HG03439 (cell line): ENCODE measurements at regions not wholly inside any gene's neighbourhood (a gene's known extent, or its start where the extent isn't known, plus 50 kb on each side); places are given as distances from the start of the nearest gene placed in this dataset.

Experiments
- ATAC-seq: cut with Tn5 transposase; IDR thresholded peaks from one replicate; pipeline ENCODE4 v1.9.1; 2021; ENCODE audit warnings: mild to moderate bottlenecking, moderate library complexity; ENCODE audit not compliant: unreplicated experiment

DNA sequence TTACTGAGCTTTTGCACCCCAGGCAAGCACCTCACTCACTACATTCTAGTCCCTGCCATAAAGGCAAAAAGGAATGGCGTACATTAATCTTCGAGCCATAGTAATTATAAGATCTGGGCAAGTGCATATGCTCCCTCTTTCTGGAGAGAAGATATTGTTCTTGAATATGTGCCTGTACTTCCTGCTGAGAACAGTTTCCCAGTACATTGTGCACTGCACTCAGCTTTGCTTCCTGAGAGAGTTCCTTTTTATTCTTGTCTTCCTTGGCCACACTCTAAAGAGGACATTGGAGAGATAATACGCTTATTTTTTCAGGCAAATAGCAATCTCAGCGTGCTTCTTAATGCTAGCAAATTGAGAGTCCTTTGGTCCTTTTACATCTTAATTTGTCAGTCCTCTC lies 909.0 kb upstream of the PCDH10 start:
- no peak for ATAC-seq

DNA sequence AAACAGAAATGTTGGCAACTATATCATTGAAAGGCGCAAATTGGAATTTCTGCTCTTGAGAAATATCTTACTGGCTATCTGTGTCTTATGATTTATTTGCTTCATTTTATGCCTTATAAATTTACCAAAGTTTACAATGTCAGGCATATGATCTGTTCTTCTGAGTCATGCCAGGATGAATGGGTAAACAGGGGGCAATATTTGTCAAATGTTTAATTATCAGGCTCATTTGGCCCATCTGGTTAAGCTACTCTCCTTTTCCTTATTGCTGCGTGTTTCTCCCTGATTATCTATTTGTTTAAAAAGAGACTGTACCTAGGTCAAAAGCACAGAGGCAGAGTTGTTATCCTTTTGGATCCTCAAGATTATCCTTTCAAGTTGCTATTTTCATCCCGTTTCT lies 903.8 kb upstream of the PCDH10 start:
- no peak for ATAC-seq

DNA sequence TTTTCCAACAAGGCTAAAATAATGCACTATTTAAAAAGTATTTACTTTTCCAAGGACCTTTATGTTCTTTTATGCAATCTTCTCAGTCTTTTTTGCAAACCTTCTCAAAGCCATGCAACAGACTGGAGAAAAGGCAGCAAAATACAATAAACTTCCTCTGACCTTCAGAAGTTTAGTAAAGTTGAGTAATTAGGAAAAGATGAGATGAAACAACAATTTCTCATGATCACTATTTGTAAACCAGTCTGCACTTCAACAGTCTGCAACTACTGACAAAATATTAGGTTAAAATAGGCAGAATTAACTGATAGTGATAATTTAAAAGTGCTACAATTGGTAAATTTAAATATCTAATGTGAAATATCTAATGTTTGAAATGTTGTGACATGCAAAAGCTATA lies 884.9 kb upstream of the PCDH10 start:
- no peak for ATAC-seq

DNA sequence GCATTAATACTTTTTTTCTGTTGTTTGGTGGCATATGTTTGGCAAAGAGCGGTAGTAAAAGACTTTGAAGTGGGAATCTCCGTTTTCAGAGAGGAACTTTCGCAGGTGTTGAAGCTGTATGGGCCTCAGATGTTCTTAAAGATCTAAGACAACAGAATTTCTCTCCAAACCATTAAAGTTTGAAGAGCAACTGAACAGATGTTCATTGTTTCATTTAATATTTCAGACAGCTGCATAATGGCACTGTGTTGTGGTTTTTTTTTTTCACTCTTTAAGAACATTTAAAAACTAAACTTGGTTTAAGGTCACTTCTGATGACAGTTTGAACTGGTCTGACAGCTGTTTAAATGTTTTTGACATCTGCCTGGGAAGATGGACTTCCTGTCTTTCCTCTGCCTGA lies 882.7 kb upstream of the PCDH10 start:
- no peak for ATAC-seq

DNA sequence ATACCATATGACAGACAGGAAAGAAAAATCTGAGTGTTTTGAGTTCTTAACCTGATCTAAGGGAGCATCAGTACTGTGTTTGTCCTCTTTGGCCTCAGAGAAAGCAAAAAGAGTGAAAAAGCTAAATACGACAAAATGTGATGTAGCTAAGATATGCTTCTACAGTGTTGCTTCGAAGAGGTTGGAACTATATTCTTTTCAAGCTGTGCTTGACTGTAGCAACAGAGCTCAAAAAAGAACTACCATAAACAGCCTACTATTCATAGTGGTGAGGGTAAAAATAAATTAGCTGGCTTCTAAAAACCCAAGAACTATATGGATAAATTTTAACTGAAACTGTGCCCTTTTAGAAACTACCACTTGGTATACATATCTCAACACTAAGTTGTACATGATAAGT lies 881.8 kb upstream of the PCDH10 start:
- no peak for ATAC-seq

DNA sequence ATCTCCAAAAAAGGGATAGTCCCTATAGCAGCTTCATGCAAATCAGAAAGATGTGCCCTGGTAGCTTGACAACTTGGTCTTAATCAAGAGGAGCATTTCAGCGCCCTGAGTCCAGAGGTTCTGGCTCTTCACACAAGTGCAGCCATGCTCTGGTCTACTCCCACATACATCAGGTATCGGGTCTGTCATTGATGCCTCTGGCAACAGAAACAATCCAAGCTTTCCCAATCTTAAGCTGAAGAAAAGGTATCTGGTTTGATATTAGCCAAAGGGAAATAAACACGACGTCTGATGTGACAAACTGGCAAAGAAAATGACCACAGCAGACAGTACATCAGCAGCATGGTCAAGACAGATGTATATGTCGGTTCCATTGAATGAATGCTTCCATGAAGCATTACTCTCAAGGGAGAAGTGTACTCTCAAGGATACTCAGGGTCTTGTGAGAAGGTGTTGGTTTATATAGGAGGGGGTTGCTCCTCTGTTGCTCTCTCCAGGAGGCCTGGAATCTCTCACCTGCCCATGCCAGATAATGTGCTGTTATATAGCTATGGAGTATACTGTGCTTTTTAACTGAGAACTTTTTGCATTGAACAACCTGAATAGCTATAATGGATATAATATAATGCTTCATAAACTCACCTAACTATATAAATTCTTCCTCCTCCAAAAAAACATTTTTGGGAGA lies 879.6 kb upstream of the PCDH10 start:
- ATAC-seq, result no peak

DNA sequence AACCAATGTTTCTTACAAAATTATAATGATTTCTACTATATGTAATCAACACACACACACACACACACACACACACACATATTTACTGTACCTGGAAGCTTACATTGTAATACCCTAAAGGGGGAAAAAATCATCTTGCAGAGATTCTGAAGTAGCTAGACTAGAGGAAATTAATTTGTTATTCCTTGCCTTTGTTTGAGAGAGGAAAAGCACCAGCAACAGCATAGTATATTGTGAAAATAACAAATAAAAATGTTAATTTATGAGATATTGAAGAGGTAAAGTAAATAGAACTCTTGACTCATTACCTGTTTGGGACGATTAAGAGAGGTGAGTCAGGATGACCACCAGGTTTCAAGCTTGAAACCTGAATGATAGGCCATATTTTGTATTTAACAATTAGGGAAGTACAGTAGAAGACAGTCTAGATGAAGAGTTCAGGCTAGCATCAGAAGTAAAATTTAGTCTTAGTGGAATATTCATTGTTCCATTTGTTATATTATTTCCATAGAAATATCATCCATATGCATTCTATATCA lies 873.4 kb upstream of the PCDH10 start:
- no peak for ATAC-seq

DNA sequence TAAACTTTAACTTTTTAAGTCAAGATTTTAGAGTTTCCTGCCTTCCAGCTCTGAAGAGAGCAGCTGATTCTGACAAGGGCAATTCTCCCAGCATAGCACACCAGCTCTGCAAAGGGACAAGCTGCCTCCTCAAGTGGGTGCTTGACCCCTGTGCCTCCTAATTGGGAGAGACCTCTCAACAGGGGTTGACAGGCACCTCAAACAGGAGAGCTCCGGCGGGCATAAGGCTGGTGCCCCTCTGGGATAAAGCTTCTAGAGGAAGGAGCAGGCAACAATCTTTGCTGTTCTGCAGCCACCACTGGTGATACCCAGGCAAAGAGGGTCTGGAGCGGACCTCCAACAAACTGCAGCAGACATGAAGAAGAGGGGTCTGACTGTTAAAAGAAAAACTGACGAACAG lies 872.9 kb upstream of the PCDH10 start:
- no peak for ATAC-seq

DNA sequence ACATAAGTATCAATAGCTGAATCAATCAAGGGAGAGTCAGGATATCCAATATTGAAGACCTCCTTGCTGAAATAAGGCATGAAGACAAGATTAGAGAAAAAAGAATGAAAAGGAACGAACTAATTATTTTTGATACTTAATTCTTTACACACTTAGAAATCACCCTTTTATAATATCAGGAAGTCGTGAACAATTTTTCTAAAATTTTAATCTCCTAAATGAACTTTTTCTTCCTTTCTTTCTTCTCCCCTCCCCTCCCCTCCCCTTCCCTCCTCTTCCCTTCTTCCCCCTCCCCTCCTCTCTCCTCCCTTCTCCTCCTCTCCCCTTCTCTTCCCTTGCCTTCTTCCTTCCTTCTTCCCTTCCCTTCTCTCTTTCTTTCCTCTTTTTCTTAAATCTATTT lies 872.1 kb upstream of the PCDH10 start:
- no peak for ATAC-seq

DNA sequence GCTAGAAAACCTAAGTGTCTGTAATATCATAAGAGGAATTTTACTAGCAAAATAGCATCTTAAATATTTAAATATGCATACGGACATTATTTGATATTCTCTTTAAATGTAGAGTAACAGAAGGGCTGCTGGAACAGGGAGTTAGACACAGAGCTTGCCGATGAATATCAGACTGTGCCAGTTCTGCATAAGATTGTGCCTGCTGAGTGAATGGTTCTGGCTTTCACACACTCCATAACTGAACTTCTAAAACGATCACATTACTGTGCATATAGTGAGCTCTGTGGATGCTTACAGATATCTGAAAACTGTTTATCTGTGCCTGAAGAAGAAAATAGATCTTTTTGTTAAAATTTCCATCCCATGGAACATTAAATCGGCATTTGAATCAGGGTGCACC lies 867.4 kb upstream of the PCDH10 start:
- ATAC-seq, result no peak

DNA sequence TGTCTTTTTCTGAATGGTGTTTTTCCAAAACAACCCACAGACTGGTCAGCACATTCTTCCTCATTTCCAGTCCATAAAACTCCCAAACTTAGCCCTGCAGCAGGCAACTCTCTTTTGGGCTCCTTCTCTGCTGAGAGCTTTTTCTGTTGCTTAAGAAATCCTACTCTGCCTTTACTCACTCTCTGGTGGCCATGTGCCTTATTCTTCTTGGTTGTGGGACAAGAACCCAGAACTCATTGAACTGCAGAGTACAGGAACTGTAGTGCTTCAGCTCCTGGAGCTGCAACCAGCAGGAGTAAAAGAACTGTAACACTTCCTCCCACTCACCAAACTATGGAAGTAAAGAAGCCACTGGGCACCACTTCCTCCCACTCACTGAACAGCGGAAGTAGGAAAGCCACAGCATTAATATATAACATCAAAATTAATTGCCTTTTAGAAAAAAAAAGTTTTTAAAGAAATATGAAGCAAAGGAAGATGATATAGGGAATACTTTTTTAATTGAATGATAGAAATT lies 864.1 kb upstream of the PCDH10 start:
- no peak for ATAC-seq

DNA sequence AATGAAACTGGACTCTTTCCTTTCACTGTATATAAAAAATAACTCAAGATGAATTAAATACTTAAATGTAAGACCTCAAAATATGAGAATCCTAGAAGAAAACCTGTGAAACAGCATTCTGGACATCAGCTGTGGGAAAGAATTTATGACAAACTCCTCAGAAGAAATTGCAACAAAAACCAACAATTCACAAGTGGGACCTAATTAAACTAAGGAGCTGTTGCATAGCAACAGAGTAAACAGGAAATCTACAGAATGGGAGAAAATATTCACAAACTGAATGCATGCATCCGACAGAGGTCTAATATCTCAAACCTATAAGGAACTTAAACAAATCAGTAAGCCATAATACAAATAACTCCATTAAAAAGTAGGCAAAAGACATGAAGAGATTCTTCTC lies 851.7 kb upstream of the PCDH10 start:
- ATAC-seq, result no peak

DNA sequence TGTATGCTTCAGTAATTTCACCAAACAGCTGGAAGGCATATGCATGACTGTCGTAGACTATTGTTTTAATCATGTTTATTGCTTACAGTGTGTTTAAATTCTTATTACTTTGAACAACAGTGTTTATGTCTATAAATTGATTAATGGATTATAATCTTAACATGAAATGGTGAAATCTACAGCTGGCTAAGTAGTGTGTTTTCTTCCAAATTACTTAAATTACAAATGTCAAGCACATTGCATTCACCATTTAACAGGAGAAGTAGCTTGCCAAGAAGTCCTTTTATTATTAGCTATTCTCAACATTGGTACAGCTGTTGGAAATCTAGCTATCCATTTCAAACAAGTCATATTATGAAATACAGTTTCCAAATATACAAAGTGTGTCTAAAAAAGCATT lies 849.3 kb upstream of the PCDH10 start:
- no peak for ATAC-seq

DNA sequence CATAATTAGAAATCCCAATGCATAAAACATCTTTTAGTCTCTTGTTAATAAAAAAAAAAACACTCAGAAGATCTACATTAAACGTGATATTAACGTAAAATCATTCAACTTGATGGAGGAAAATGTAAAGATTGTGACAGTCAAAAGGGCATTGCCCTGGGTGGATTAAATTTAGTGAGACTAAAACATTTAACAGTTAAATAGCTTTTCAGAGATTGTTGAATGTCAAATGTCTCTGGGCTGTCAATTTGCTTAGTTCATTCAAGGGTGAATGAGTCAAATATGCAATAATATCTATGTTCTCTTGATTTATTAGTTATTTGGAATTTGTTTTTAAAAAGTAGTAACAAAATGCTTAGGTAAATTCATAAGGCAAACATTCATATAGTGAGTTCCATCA lies 836.6 kb upstream of the PCDH10 start:
- no peak for ATAC-seq

DNA sequence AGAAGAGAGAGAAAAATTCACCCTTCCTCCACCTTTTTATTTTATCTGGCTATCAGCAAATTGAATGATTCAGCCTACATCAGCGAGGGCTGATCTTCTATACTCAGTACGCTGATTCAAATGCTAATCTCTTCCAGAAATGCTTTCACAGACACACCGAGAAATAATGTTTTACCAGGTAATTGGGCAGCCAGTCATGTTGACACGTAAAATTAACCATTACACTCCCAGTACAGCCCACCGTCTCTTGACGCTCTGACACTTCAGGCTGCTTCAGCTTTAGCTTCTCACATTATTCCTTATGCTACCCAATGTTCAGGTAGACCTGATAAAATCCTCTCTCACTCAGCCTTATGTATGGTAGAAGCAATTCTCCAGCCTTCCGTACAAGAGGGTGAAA lies 835.2 kb upstream of the PCDH10 start:
- no peak for ATAC-seq

DNA sequence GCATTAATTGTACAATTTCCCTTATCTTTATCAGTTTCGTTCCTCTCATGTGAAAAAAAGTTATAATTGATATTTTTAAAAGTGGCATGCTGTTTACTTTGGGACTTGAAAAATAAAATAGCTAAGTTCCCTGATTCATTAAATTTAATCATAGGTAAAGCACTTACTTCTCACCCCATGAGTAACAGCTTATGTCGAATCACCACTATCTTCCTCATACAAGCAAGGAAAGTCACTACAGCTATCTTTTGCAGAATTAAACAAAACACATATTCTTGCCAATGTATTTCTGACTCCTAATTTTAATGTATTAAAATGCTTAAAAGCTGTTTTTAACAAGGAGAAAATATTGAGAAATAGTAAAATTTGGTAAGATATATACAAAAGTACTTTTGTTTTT lies 832.4 kb upstream of the PCDH10 start:
- ATAC-seq, result no peak

DNA sequence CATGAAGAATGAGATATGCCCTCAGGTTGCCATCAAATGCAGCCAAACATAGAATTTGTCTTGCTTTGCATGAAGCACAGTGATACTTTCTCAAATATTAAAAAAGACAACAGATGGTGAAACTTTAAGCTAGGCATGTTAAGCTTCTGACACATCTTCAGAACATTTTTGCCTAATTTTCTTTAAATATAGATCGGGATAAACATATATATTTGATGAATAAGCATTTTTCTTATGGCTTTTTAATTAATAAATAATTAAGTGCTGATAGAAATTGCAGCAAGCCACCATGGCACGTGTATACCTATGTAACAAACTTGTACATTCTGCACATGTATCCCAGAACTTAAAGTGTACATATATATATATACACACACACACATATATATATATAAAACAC lies 831.2 kb upstream of the PCDH10 start:
- no peak for ATAC-seq

DNA sequence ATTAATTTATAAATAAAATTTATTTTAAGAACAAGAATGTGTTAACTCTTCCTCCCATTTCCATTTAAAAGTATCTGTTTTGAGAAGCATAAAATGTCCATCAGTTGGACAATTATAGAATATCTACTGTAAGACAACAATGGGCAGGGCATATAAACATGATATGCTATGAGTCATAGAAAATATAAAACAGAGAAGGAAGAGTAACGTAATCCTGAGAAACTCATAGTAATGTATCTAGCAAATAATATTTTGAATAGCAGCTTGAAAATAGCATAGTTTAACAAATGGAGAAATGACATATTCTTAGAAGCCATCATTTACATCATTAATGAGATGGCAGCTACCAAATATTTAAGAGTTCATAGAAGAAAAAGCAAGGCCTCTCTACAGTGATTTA lies 820.3 kb upstream of the PCDH10 start:
- no peak for ATAC-seq

DNA sequence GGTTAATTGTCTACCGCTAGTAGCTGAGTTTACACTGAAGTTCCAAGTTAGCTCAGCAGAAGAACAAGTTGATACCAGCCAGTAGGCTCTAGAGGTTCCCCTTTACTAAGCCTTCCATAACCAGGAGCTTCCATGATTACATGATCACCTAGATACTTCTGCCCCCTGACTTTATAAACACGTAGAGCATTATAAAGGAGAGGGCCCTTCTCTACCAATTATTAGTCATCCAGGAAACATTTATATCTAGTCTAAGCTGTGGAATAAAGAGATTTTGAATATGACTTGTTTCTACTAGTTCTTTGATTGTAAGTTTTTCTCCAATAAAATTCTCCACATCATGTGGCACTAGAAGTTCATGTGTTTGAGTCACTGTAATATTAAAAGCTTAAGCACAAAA lies 818.1 kb upstream of the PCDH10 start:
- no peak for ATAC-seq

DNA sequence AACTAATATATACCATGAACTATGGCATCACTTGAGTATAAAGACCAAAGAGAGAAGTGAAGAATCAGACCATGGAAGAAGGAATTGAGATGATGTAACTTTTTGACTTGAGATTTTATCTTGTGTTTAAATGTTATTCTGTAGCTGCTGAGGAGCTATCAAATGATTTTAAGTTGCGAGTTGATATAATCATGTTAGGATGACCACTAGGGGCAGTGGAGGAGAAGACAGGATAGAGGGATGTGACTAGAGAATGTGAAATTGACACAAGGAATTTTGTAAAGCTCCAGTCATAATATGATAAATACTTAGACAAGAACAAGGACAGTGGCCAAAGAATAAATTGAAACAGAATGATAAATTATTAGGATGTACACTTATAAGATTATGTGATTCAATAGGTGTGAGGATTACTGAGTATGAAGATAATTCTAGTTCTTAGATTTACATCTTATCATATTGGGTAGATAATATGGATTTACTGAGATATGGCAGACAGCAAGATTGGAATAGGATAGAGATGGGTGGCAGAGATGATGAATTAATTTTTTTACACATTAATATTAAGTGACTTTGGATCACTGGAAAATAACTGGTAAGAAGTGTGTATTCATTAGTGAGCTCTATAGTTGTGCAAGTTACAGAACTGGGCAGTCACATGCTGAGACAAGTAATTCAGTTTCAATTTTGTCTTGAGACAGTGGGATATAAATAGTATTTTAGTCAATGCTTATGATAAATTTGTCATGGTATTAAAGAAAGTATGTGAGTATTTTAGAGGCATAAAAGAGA lies 816.0 kb upstream of the PCDH10 start:
- no peak for ATAC-seq

DNA sequence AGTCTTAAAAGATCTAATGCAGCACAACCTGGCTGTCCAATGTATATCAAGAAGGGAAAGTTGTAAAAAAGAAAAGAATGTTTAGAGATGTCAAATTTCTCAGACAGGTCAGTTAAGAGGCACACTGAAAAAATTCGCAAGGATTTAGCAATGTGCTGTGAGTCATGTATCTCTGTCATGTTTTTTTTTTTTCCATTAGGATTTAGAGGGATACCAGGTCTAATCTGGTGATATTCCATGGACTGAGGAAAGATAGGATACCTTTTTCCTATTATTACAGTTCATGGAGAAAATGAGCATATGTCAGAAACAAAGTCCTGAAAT lies 815.4 kb upstream of the PCDH10 start:
- ATAC-seq, result no peak

DNA sequence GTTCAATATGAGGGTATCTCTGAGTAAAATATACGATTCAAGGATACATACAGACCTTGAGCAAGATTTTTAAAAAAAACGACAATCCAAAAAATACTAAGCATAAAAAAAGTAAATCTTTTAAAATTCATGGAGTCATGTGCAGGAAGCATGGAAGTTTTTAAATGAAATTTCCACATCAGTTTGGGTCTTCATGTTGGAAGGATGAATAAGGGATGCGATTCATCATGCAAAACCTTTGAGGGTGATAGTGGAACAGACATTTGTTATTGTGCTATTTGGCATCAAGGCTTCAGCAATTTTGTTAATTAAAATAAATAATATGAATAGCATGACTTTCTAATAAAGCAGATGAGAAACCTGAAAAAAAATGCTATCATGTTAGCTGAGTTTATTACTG lies 815.0 kb upstream of the PCDH10 start:
- no peak for ATAC-seq
